ENCODE measurements at regions not wholly inside any gene's neighbourhood (a gene's known extent, or its start where the extent isn't known, plus 50 kb on each side); places are given as distances from the start of the nearest gene placed in this dataset.
"Not testable (repeated sequence)": the region's sequence is repeated elsewhere in the genome, so short reads cannot be mapped to it uniquely, and the experiment has no call there.

- no peak for DNase-seq
Measured at GRCh38 chr1:166507347-166507746, 331.9 kb upstream of the POGK start.

- no peak for DNase-seq
Measured at GRCh38 chr1:166511761-166512160, 327.5 kb upstream of the POGK start.

- no peak for DNase-seq
Measured at GRCh38 chr1:166514067-166514466, 325.2 kb upstream of the POGK start.

GRCh38 chr1:166527752-166528151 lies 311.5 kb upstream of the POGK start:
- DNase-seq, result no peak

- no peak for DNase-seq
Measured at GRCh38 chr1:166538646-166539045, 300.6 kb upstream of the POGK start.

GRCh38 chr1:166544036-166544435 lies 295.2 kb upstream of the POGK start:
- no peak for DNase-seq

GRCh38 chr1:166544561-166544960 lies 294.7 kb upstream of the POGK start:
- no peak for DNase-seq

GRCh38 chr1:166552706-166553105 lies 286.6 kb upstream of the POGK start:
- DNase-seq, result no peak

- no peak for DNase-seq
Measured at GRCh38 chr1:166570954-166571353, 268.3 kb upstream of the POGK start.

GRCh38 chr1:166573199-166573598 lies 266.1 kb upstream of the POGK start:
- DNase-seq, result no peak

GRCh38 chr1:166579557-166580501 lies 259.4 kb upstream of the POGK start:
- DNase-seq, result no peak

GRCh38 chr1:166588741-166589140 lies 250.5 kb upstream of the POGK start:
- no peak for DNase-seq

- no peak for DNase-seq
Measured at GRCh38 chr1:166590161-166590560, 249.1 kb upstream of the POGK start.

GRCh38 chr1:166594646-166595045 lies 244.6 kb upstream of the POGK start:
- no peak for DNase-seq

- no peak for DNase-seq
Measured at GRCh38 chr1:166597516-166597915, 241.8 kb upstream of the POGK start.

GRCh38 chr1:166600574-166600973 lies 238.7 kb upstream of the POGK start:
- DNase-seq, result no peak

GRCh38 chr1:166601650-166602278 lies 237.5 kb upstream of the POGK start:
- no peak for DNase-seq

- not testable (repeated sequence) for DNase-seq
Measured at GRCh38 chr1:166602801-166603200, 236.5 kb upstream of the POGK start.

GRCh38 chr1:166603296-166603695 lies 236.0 kb upstream of the POGK start:
- no peak for DNase-seq

GRCh38 chr1:166605137-166605536 lies 234.1 kb upstream of the POGK start:
- no peak for DNase-seq

GRCh38 chr1:166612886-166613285 lies 226.4 kb upstream of the POGK start:
- no peak for DNase-seq

GRCh38 chr1:166616206-166616605 lies 223.1 kb upstream of the POGK start:
- DNase-seq, result no peak

GRCh38 chr1:166626711-166627110 lies 212.6 kb upstream of the POGK start:
- no peak for DNase-seq

GRCh38 chr1:166627558-166627957 lies 211.7 kb upstream of the POGK start:
- DNase-seq, result no peak
